Neural crest cell (in vitro differentiated cells): ENCODE measurements at regions not wholly inside any gene's neighbourhood (a gene's known extent, or its start where the extent isn't known, plus 50 kb on each side); places are given as distances from the start of the nearest gene placed in this dataset.

Source experiments
- DNase-seq: peaks from one replicate; pipeline ENCODE4 v3.0.0; 2021; ENCODE audit warnings: low read depth, mixed read lengths, low spot score
- H3K27ac Mint-ChIP-seq: one replicate; pipeline ENCODE4 v1.8.0; 2021; ENCODE audit warnings: mild to moderate bottlenecking, mixed read lengths; ENCODE audit not compliant: unreplicated experiment
- H3K27me3 Mint-ChIP-seq: 2 replicates; pipeline ENCODE4 v1.8.0; 2021; ENCODE audit warnings: low read depth, mild to moderate bottlenecking, mixed read lengths
- H3K36me3 Mint-ChIP-seq: 2 replicates; pipeline ENCODE4 v1.8.0; 2021; ENCODE audit warnings: low read depth, mild to moderate bottlenecking, mixed read lengths
- H3K4me1 Mint-ChIP-seq: 2 replicates; pipeline ENCODE4 v1.8.0; 2021; ENCODE audit warnings: mixed read lengths
- H3K4me3 Mint-ChIP-seq: one replicate; pipeline ENCODE4 v1.8.0; 2021; ENCODE audit warnings: mild to moderate bottlenecking, mixed read lengths
- H3K9me3 Mint-ChIP-seq: 2 replicates; pipeline ENCODE4 v1.8.0; 2021; ENCODE audit warnings: mixed read lengths
- TF ChIP-seq, protein P1 (sequence below): fragments of 200-600 bp; sonication (generic); conservative IDR thresholded peaks from 2 replicates; pipeline ENCODE4 v1.5.0; 2021; ENCODE audit warnings: antibody characterized with exemption, mild to moderate bottlenecking

DNA sequence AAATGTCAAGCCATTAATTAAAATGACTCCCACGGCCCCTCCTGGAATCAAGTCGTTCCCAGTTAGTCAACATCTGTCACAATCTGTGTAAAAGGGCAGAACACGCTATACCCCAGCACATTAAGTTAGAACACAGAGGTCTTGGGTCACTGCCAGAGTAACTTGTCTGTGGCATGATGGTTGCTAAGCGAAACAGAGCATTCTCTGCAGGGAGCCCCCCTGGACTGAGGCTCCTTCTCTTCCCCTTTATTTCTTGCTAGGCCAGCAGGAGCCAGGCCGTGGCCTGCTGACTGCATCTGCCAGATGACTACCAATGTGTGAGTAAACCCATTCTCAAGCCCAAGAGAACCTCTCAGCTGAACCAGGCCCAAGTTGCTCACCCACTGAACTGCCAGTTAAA is 51.9 kb upstream of the ZBED3 start:
- peaks cover 14% of the 10 kb centered on the region for H3K4me1 Mint-ChIP-seq
- H3K27me3 Mint-ChIP-seq: no peaks in the 10 kb centered on the region
- no peak overlapping the region for H3K4me3 Mint-ChIP-seq
- DNase-seq: no peak
- peaks cover 5% of the 10 kb centered on the region for H3K36me3 Mint-ChIP-seq
- TF ChIP-seq, protein P1, sequence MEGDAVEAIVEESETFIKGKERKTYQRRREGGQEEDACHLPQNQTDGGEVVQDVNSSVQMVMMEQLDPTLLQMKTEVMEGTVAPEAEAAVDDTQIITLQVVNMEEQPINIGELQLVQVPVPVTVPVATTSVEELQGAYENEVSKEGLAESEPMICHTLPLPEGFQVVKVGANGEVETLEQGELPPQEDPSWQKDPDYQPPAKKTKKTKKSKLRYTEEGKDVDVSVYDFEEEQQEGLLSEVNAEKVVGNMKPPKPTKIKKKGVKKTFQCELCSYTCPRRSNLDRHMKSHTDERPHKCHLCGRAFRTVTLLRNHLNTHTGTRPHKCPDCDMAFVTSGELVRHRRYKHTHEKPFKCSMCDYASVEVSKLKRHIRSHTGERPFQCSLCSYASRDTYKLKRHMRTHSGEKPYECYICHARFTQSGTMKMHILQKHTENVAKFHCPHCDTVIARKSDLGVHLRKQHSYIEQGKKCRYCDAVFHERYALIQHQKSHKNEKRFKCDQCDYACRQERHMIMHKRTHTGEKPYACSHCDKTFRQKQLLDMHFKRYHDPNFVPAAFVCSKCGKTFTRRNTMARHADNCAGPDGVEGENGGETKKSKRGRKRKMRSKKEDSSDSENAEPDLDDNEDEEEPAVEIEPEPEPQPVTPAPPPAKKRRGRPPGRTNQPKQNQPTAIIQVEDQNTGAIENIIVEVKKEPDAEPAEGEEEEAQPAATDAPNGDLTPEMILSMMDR: no peak
- no peak overlapping the region for H3K27ac Mint-ChIP-seq
- H3K9me3 Mint-ChIP-seq: no peaks in the 10 kb centered on the region
